GM18508 (cell line): ENCODE measurements at regions not wholly inside any gene's neighbourhood (a gene's known extent, or its start where the extent isn't known, plus 50 kb on each side); places are given as distances from the start of the nearest gene placed in this dataset.
"Not testable (repeated sequence)": the region's sequence is repeated elsewhere in the genome, so short reads cannot be mapped to it uniquely, and the experiment has no call there.

Experiments used
- ATAC-seq: cut with Tn5 transposase; IDR thresholded peaks from one replicate; pipeline ENCODE4 v1.9.1; 2021; ENCODE audit warnings: moderate number of reproducible peaks; ENCODE audit not compliant: insufficient read depth, unreplicated experiment

DNA sequence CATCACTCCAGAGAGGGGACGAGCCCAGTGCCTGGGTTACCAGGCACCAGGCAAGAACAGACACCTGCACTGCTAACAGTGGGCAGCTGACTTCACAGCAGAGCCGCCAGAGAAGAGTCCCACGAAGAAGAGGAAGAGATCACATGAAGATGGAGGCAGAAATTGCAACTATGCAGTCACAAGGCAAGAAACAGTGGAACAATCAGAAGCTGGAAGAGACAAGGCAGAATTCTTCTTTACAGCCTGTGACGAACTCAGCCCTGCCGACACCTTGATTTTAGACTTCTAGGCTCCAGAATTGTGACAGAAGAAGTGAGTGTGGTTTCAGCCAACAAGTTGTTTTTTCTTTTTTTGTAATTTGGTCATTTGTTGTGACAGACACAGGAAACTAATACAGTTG is 59.2 kb downstream of the IL12A start:
- no peak for ATAC-seq

GRCh38 chr3:160049038-160049437 is 60.4 kb downstream of the IL12A start:
- ATAC-seq = no peak

GRCh38 chr3:160049565-160049964 is 60.9 kb downstream of the IL12A start:
- ATAC-seq = no peak

- no peak for ATAC-seq
Measured at GRCh38 chr3:160049988-160050387, 61.4 kb downstream of the IL12A start.

DNA sequence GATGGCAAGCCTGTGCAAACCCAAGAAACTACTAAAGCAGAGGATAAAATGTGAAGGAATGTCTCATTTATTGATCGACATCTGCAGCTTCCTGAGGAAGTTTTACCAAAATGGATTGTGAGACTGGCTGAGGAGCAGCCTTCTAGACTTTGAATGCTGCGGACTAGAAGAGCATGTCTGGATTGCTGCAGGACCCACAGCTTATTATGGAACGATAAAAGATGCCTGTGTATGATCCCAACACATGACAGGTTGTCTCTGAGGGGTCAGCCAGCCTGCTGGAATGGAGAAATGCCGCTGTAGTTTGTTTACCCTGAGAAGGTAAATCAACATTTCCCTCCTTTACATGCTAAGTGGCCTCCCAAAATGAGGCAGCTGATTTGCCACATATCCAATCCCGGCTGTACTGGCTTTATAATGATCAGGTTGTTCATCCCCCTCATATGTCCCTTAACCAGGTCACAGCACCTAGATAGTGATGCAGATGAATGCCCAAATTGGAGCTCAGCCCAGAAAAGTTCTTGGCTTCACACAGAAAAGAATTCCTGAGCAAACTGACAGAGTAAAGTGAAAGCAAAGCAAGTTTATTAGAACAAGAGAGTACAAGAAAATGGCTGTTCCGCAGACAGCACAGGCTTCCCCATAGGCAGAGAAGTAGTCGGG is 63.9 kb downstream of the IL12A start:
- ATAC-seq = no peak

DNA sequence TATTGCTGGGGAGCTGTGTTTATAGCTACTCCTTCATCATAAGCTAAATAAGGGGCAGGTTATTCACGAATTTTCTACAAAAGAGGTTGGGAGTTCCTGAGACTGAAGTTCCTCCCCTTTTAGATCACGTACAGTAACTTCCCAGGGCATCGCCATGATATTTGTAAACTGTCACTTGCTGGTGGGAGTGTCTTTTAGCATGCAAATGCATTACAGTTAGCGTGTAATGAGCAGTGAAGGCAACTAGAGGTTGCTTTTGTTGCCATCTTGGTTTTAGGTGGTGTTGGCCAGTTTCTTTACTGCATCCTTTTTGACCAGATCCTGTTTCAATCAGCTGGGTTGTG is 64.4 kb downstream of the IL12A start:
- ATAC-seq = no peak

GRCh38 chr3:160054862-160055261 is 66.2 kb downstream of the IL12A start:
- ATAC-seq = not testable (repeated sequence)

DNA sequence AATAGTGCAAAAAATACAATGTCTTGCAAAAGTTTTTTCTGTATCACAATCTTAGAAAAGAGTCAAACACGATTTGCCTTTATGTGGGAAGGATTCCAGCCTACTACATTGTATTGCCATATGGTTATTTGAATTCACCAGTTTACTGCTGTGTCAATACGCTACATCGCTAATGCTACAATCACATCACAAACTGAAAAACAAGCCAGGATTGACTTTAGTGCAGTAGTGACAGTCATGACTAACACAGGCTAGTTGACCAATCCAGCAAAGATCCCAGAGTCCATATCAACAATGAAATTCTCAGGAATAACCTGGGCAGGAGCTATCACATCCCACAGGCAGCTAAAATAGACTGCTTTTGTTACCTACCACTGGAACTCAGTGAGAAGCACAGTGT is 67.0 kb downstream of the IL12A start:
- no peak for ATAC-seq

DNA sequence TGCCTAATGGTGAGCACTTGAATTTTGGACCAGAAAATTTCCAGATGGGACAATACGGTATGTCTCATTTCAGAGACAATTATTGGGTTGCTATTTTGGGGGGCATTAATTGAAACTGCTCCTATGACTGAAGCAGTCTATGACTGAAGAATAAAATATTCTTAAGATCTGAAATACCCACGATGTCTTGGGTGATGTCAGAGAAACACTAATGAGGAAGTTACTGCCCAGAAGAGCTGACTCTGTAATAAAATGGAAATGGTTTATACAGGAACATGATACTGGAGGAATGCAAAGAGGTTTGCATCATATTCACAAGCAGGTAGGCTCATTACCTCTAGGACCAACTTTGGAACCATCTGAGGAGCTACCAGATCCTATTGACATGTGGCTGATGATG is 68.7 kb downstream of the IL12A start:
- no peak for ATAC-seq

DNA sequence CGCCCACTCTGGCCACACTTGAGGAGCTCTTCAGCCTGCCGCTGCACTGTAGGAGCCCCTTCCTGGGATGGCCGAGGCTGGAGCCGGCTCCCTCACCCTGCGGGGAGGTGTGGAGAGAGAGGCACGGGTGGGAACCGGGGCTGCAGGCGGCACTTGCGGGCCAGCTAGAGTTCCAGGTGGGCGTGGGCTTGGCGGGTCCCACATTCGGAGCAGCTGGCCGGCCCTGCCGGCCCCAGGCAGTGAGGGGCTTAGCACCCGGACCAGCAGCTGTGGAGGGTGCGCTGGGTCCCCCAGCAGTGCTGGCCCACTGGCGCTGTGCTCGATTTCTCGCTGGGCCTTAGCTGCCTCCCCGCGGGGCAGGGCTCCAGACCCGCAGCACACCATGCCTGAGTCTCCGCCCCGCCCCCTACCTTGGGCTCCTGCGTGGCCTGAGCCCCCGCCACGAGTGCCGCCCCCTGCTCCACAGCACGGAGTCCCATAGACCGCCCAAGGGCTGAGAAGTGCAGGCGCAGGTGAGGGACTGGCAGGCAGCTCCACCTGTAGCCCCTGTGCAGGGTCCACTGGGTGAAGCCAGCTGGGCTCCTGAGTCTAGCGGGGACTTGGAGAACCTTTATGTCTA is 71.9 kb downstream of the IL12A start:
- no peak for ATAC-seq

DNA sequence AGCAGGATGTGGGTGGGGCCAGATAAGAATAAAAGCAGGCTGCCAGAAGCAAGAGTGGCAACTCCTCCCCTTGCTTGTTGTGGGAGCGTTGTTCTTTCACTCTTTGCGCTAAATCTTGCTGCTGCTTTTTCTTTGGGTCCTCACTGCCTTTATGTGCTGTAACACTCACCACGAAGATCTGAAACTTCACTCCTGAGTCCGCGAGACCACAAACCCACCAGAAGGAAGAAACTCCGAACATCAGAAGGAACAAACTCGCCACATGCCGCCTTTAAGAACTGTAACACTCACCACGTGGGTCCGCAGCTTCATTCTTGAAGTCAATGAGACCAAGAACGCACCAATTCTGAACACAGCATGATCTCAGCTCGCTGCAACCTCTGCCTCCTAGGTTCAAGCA is 72.9 kb downstream of the IL12A start:
- no peak for ATAC-seq

GRCh38 chr3:160065282-160065681 is 76.6 kb downstream of the IL12A start:
- ATAC-seq = no peak

DNA sequence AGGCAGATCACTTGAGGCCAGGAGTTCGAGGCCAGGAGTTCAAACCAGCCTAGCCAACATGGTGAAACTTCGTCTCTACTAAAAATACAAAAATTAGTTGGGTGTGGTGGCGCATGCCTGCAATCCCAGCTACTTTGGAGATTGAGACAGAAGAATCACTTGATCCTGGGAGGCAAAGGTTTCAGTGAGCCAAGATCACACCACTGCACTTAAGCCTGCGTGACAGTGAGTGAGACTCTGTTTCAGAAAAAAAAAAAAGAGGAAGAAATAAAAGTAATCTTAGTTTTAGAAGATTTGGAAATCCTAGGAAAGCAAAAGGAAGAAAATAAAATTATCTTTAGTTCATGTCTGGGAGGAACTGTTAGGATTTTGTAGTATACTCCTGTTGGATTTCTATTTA is 77.2 kb downstream of the IL12A start:
- no peak for ATAC-seq

GRCh38 chr3:160069986-160070385 is 81.4 kb downstream of the IL12A start:
- no peak for ATAC-seq

DNA sequence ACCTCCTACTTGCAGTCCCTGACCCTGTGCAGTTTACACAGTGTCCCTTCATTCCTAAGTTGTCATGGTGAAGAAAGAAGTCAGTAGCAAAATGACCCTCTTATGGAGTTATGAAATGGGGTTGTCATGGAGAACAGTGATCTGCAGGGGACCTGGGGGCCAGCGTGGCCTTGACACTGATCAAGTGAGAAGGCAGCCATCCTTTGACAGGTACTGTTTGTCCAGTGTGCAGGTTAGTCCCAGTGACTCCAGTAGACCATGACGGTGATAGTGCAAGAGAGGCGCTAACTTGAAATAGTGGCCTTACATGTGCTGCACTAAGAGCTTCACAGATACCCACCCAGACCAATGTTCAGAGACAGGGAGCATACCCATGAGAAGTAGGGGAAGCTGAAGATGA is 87.9 kb downstream of the IL12A start:
- no peak for ATAC-seq

DNA sequence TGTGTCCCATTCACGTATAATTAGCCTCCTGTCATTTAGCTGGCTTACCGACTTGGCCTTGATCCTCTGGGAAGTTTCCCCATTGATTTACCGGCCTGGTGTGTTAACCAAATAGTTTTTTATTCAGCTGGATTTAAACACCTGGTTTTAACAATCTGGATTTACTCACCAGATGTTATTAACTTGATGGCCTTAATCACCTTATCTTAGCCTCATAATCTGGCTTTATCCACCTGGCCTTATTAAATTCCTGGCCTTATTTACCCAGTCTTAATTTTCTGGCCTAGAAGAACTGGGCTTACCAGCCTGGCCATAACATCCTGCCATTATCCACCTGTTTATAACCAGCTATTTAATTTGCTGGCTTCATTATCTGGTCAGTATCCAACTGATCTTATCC is 89.9 kb downstream of the IL12A start:
- no peak for ATAC-seq

- ATAC-seq = no peak
Measured at GRCh38 chr3:160081958-160082533, 93.4 kb downstream of the IL12A start.

GRCh38 chr3:160084998-160085397 is 96.4 kb downstream of the IL12A start:
- no peak for ATAC-seq

GRCh38 chr3:160088492-160089137 is 100.0 kb downstream of the IL12A start:
- no peak for ATAC-seq

DNA sequence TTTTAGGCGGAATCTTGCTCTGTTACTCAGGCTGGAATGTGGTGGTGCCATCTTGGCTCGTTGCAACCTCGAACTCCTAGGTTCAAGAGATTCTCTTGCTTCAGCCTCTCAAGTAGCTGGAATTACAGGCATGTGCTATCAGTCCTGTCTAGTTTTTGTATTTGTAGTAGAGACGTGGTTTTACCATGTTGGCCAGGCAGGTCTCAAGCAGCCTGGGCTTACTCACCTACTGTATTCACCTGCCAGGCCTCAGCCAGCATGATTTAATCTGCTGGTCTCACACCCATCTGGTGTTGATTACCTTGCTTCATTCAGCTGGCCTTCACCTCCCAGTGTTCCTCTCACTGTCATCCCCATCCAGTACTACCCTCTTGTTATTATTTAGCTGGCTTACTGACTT is 102.0 kb downstream of the IL12A start:
- no peak for ATAC-seq

- no peak for ATAC-seq
Measured at GRCh38 chr3:160091441-160091840, 102.8 kb downstream of the IL12A start.

DNA sequence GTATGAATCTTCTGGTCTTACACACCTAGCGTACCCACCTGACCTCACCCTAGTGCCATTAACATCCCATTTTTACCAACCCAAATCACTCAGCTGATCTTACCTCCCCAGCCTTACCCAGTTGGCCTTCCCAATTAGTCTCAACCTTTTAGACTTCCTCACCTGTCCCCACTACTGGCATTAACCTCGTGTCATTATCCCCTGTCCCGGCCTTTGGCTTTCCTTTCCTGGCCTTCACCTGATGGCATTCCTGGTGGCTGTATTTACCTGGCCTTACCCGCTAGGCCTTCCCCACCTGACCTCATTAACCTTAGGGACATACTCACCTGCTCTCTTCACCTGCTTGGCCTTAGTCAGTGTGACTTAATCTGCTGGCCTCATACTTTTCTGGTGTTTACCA is 104.1 kb downstream of the IL12A start:
- no peak for ATAC-seq
